ENCODE measurements at regions not wholly inside any gene's neighbourhood (a gene's known extent, or its start where the extent isn't known, plus 50 kb on each side); places are given as distances from the start of the nearest gene placed in this dataset.

DNA sequence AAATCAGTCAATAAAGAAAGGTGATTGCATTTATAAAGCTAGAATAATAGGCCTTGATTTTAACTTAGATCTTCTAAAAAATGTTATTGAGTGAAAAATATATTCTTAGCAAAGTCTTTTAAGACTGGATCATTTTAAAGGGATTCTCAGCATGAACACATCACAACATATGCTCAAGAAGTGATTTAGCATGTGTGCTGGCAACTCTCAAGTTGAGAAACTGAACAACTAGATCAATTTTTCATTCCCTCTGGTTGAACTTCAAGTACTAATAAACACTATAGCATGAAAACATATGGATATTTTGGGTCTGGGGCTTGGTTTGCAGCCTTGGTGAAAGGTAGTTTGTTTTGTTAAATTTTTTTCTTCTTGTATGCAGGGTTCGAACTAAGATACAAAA, 107.8 kb upstream of the PNPT1 start:
- no peak overlapping the region for H3K23ac ChIP-seq (ENCODE audit: low read depth, low read length)
- H3K4ac ChIP-seq (ENCODE audit: low read depth, low read length) = no peak overlapping the region
- no peak overlapping the region for H2AFZ ChIP-seq (replicated peaks; ENCODE audit: low read length, poor library complexity)
- BruUV-seq (replicated peaks) = no TSS peak
- no peak overlapping the region for H2BK5ac ChIP-seq (ENCODE audit: low read depth, low read length, poor library complexity, severe bottlenecking)
- H2AK5ac ChIP-seq (ENCODE audit: low read depth, low read length) = no peak overlapping the region
- H3K9me3 ChIP-seq (ENCODE audit: control insufficient read depth, insufficient read depth, low read length) = no peaks in the 10 kb centered on the region
- H3K27ac ChIP-seq (ENCODE audit: insufficient read depth, low read length) = no peak overlapping the region
- H3K9ac ChIP-seq (ENCODE audit: low read depth, low read length) = no peak overlapping the region
- H3K36me3 ChIP-seq (ENCODE audit: control insufficient read depth, insufficient read depth, low read length) = no peaks in the 10 kb centered on the region
- no peaks in the 10 kb centered on the region; the same call in 1 of the 2 replicates for H3K27me3 ChIP-seq (ENCODE audit: control insufficient read depth, insufficient read depth, low read length)
- no peak overlapping the region for H3K18ac ChIP-seq (ENCODE audit: low read depth, low read length)
- dilution Hi-C loops (cut with HindIII; ENCODE audit: low sequenced_read_pairs, unreplicated experiment) (no loop called here), intact Hi-C loops (cut with micrococcal nuclease) (no loop called here), in situ Hi-C loops (cut with MboI; ENCODE audit: low sequenced_read_pairs) (no loop called here)
- H3K4me1 ChIP-seq (ENCODE audit: control insufficient read depth, insufficient read depth, low read length) = peaks cover 5% of the 10 kb centered on the region
- ChIA-PET POLR2A (ENCODE audit: unreplicated experiment) (interaction anchor here (0.6 kb wide), 1 partner anchor 150 kb away, joined by 3 read pairs; no protein-coding TSS in a partner anchor), CTCF (no interaction called here)
- no peak overlapping the region for H2AK9ac ChIP-seq (replicated peaks; ENCODE audit: low read depth, low read length, poor library complexity)
- no peak overlapping the region for H2BK120ac ChIP-seq (ENCODE audit: low read depth, low read length)
- ATAC-seq (ENCODE audit: low read depth) (no peak), DNase-seq (no peak)
- H3K56ac ChIP-seq (ENCODE audit: extremely low read depth, insufficient read depth, low read length) = no peak overlapping the region
- H3K4me2 ChIP-seq (ENCODE audit: low read depth, low read length) = no peak overlapping the region
- no peaks in the 10 kb centered on the region for H3K79me1 ChIP-seq (ENCODE audit: low read depth in 1 of 2, low read length in 2 of 2)
- TF ChIP-seq, protein P1, sequence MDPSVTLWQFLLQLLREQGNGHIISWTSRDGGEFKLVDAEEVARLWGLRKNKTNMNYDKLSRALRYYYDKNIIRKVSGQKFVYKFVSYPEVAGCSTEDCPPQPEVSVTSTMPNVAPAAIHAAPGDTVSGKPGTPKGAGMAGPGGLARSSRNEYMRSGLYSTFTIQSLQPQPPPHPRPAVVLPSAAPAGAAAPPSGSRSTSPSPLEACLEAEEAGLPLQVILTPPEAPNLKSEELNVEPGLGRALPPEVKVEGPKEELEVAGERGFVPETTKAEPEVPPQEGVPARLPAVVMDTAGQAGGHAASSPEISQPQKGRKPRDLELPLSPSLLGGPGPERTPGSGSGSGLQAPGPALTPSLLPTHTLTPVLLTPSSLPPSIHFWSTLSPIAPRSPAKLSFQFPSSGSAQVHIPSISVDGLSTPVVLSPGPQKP (IDR thresholded peaks at IDR 0.05; ENCODE audit: borderline replicate concordance, low read depth, low read length) = no peak
- no peak for TF ChIP-seq POLR2A (IDR thresholded peaks at IDR 0.05; ENCODE audit: low read depth, low read length)
- TF ChIP-seq RAD21 (IDR thresholded peaks at IDR 0.05; ENCODE audit: low read length) = no peak
- no peak for TF ChIP-seq CHD1 (IDR thresholded peaks at IDR 0.05; ENCODE audit: low read depth, low read length)
- TF ChIP-seq RCOR1 (IDR thresholded peaks at IDR 0.05; ENCODE audit: insufficient replicate concordance, low read length) = no peak
- no peak for TF ChIP-seq FOS (IDR thresholded peaks at IDR 0.05; ENCODE audit: low read depth, low read length)
- no peak for TF ChIP-seq NFE2L2 (IDR thresholded peaks at IDR 0.05; ENCODE audit: low read depth, low read length)
- TF ChIP-seq MXI1 (IDR thresholded peaks at IDR 0.05; ENCODE audit: borderline replicate concordance, low read depth, low read length) = no peak
- no peak for TF ChIP-seq MAZ (IDR thresholded peaks at IDR 0.05; ENCODE audit: borderline replicate concordance, low read depth, low read length)
- TF ChIP-seq, protein P2, sequence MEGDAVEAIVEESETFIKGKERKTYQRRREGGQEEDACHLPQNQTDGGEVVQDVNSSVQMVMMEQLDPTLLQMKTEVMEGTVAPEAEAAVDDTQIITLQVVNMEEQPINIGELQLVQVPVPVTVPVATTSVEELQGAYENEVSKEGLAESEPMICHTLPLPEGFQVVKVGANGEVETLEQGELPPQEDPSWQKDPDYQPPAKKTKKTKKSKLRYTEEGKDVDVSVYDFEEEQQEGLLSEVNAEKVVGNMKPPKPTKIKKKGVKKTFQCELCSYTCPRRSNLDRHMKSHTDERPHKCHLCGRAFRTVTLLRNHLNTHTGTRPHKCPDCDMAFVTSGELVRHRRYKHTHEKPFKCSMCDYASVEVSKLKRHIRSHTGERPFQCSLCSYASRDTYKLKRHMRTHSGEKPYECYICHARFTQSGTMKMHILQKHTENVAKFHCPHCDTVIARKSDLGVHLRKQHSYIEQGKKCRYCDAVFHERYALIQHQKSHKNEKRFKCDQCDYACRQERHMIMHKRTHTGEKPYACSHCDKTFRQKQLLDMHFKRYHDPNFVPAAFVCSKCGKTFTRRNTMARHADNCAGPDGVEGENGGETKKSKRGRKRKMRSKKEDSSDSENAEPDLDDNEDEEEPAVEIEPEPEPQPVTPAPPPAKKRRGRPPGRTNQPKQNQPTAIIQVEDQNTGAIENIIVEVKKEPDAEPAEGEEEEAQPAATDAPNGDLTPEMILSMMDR (conservative IDR thresholded peaks at IDR 0.05; ENCODE audit: low read depth, low read length) = no peak
- TF ChIP-seq SMC3 (IDR thresholded peaks at IDR 0.05; ENCODE audit: low read depth, low read length) = no peak
- no peak for TF ChIP-seq CEBPB (IDR thresholded peaks at IDR 0.05; ENCODE audit: low read depth, low read length)
- TF ChIP-seq, protein P3, sequence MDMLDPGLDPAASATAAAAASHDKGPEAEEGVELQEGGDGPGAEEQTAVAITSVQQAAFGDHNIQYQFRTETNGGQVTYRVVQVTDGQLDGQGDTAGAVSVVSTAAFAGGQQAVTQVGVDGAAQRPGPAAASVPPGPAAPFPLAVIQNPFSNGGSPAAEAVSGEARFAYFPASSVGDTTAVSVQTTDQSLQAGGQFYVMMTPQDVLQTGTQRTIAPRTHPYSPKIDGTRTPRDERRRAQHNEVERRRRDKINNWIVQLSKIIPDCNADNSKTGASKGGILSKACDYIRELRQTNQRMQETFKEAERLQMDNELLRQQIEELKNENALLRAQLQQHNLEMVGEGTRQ (IDR thresholded peaks at IDR 0.05; ENCODE audit: low read depth, low read length) = no peak
- no peak for TF ChIP-seq MAFK (IDR thresholded peaks at IDR 0.05; ENCODE audit: low read depth, low read length)
- no peak overlapping the region for H4K5ac ChIP-seq (ENCODE audit: low read depth, low read length)
- H2BK15ac ChIP-seq (ENCODE audit: low read depth, low read length) = no peak overlapping the region
- H3K4me3 ChIP-seq (ENCODE audit: insufficient read depth, low read depth, low read length) = no peak overlapping the region
- H2BK20ac ChIP-seq (ENCODE audit: low read depth, low read length) = no peak overlapping the region
- H4K8ac ChIP-seq (ENCODE audit: low read depth in 2 of 2, low read length in 2 of 2) = no peak overlapping the region
- H4K91ac ChIP-seq (ENCODE audit: insufficient read depth, low read depth, low read length) = no peak overlapping the region
- H3K14ac ChIP-seq (replicated peaks; ENCODE audit: low read depth, low read length) = no peak overlapping the region
- no peaks in the 10 kb centered on the region for H3K9me1 ChIP-seq (ENCODE audit: insufficient read depth, low read length)
- WGBS, 2 experiments (ENCODE audit: extremely low coverage in 2 of 2, insufficient read length in 1 of 2) = no CpG with 5 or more reads among the region's 1 CpG
- H4K20me1 ChIP-seq (ENCODE audit: insufficient read depth, low read length) = no peaks in the 10 kb centered on the region

Measured in IMR-90 (cell line).